NCI-H2107 (cell line): ENCODE measurements at regions not wholly inside any gene's neighbourhood (a gene's known extent, or its start where the extent isn't known, plus 50 kb on each side); places are given as distances from the start of the nearest gene placed in this dataset.
A peak's percentile ranks its signal among the peaks of the same experiment; 100 is the strongest.

ENCODE experiments used
- DNase-seq: peaks from one replicate; lab custom pipeline; 2025; lab: John Stamatoyannopoulos, UW

DNA sequence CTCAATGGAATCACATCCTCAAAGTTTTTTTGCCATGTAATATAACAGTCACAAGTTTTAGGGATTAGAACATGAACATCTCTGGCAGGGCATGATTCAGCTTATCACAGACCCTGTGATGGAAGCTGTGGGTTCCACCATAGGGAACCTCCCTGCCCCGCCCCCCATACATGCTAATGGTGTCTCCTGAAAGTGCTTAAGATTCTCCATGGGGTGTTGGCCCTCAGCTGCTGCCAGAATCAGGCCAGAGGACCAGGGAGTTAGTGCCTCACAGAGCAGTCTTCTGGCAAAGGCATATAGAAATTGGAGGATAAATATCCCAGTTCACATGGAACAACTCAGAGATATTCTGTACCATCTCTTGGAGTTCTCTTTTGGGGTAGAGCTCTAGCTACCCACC, 119.4 kb downstream of the RAB11FIP2 start:
- DNase-seq: no peak

DNA sequence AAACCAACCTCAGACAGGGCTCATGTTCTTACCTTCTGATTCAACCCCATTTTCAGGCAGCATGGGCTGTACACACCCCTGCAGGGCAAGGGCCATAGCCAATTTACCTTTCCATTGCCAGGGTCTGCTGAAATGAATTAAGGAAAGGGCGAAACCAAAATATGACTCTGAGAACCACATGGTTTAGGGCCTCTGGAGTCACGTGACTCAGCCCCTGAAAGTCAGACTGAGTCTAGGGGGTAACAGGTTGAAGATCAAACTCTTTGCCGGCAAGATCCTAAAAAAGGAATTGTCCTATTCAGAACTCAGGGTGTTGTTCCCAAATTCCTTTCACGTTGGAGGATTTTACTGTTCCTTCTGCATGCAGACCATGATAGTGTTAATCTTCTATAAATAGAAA, 118.9 kb downstream of the RAB11FIP2 start:
- no peak for DNase-seq

DNA sequence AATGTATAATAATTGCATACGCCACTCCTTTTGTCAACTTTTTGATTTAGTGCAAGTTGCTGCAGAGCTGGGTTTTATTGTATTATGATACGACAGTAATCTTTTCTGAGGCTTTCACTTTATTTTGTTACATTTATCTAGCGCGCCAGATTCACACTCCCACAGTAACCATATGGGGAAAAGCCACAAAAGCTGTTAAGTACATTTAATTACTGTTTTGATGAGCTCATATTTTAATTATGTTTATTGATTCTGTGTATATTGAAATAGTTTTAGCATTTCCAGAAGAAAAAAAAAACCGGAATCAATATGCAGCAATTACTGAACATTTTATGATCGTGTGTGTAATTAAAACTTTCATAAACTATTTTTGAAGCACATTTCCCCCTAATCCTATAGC, 118.5 kb downstream of the RAB11FIP2 start:
- DNase-seq: no peak

DNA sequence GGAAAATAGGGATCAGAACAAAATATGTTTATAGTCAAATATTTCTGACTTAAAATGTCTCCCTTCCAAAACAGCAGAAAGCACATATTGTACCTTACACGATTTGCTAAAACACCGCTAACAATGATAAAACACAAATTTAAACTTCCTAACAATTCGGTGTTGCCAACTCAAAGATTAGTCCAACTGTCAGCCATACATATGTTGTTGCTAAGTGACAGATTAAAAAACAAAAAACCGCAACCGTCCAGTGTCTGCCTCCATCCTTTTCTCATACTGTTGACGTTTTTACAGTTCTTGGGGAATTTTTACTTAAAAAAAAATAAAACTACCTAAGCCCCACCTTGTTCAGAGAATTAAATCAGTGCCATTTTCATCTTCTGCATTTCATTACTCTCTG, 118.0 kb downstream of the RAB11FIP2 start:
- no peak for DNase-seq

DNA sequence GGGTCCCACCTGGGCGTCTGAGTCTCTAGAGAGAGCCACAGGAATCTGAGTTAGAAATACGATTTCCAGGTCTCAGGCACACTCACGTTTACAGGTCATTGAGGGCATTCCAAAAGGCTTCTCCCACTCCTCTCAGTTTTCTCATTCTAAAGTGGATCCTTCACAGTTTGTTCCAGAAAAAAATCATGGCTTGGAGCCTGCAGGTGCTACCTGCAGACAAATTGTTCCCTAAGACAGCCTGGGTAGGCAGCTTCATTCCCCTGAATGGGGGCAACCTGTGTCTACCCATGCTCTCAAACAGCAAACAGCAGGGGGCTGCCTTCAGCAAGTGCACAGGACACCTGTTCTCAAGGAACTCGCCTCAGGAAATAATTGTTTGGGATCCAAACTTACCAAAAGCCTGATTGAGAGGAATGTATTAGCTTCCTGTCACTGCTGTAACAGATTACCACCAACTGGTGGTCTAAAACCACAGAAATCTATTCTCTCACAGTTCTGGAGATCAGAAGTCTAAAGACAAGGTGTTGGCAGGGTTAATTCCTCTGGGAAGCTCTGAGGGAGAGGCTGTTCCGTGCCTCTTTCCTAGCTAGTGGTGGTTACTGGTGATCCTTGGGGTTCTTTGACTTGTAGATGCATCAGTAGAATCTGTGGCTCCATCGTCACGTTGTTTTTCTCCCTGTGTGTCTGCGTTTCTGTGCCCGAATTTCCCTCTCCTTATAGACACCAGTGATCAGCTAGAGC, 117.2 kb downstream of the RAB11FIP2 start:
- no peak for DNase-seq

DNA sequence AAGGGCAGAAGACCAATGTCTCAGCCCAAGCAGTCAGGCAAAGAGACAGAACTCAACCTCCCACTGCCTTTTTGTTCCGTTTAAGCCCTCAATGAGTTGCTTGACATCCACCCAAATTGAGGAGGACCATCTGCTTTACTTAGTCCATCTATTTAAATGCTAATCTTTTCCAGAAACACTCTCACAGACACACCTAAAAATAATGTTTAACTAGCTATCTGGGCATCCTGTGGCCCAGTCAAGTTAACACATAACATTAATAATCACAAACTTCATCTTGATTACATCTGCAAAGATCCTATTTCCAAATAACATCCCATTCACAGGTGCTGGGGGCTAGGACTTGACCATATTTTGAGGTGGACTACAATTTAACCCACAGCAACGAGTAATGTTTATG, 115.7 kb downstream of the RAB11FIP2 start:
- no peak for DNase-seq

DNA sequence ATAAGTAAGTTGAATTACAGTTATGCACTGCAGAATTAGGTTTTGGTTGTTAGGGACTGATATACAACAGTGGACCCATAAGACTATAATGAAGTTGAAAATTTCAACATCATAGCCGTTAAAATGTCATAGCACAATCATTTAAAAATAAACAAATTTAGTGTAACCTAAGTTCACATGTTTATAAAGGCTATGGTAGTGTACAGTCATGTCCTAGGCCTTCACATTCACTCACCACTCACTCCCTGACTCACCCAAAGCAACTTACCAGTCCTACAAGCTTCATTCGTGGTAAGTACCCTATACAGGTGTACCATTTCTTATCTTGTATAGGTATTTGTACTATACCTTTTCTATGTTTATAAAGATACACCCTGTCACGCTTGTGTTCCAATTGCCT, 113.7 kb downstream of the RAB11FIP2 start:
- DNase-seq: no peak

DNA sequence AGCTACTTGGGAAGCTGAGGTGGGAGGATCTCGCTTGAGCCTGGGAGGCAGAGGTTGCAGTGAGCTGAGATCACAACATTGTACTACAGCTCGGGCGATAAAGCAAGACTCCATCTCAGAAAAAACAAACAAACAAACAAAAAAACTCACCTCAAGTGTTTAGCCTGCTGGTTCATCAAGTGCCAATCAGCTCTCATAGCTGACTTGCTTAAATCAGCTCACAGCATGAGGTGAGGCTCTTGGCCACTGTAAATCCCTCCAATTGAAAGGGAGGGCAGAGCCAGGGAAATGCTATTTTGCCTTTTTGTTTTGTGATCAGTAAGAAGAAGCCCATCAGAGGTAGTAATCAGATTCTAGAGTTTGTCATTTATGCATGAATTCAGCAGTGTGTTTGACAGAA, 112.3 kb downstream of the RAB11FIP2 start:
- DNase-seq: no peak

DNA sequence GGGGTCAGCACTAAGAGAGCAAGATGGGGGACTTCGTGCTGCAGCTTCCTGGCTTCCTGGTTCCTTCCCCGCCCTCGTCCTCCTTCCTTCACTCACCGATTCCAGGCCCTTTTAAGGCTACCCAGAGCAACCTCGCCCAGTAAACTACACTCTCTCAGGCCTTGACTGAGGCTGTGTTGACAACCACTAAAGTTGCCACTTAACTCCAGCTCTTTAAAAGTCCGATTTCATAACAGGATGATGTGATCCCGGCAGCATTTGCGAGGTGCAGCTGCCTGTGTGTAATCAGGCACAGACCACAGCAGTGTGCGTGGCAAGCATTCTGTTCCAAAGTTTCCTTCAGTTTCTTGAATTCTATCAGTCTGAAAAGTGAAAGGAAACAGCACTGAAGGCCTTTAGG, 110.6 kb downstream of the RAB11FIP2 start:
- peak; percentile 2 for DNase-seq

DNA sequence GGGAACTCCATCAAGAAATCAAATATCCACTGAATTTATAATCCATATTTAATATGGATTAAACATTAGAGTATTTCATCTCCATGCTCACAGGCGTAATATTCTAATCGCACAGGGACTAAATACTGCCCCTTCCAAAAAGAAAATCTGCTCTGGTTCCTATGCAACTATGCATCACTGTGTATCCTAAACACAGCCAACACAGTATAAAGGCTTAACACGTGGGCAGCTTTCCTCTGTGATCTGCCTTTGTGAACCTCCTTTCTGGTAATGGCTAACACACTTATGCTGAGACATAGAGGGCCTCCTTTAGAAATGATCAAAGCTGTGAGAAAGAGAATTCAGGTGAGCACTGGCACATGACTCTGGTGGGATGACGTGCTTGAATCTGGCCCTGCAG, 110.2 kb downstream of the RAB11FIP2 start:
- no peak for DNase-seq

DNA sequence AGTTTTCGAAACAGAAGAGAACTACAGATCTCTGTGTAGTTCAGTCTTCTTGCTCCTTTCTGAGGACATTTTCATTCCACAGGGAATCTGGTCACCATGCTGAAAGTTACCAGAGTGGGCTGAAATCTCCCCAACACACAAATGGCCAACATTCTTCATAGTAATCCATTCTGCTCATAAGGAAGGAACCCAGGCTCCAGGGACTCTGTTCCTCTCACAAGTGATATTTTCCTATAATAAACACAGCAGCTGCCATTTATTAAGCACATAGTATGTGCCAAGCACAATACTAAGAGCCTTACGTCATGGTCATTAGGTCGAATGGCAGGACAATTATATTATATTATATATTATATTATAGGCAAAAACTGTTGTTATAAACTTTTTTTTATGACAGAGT, 109.8 kb downstream of the RAB11FIP2 start:
- no peak for DNase-seq

DNA sequence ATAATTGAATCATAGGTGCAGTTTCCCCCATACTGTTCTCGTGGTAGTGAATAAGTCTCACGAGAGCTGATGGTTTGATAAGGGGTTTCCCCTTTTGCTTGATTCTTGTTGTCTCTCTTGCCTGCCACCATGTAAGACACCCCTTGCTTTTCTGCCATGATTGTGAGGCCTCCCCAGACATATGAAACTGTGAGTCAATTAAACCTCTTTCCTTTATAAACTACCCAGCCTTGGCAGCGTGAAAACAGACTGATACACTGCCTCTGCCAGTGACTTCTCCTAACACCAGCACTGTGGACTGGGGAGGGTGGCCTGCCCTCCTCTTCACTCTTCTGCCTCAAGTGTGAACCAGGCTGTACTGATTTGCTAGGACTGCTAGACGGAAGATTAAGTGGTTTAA, 108.6 kb downstream of the RAB11FIP2 start:
- no peak for DNase-seq

DNA sequence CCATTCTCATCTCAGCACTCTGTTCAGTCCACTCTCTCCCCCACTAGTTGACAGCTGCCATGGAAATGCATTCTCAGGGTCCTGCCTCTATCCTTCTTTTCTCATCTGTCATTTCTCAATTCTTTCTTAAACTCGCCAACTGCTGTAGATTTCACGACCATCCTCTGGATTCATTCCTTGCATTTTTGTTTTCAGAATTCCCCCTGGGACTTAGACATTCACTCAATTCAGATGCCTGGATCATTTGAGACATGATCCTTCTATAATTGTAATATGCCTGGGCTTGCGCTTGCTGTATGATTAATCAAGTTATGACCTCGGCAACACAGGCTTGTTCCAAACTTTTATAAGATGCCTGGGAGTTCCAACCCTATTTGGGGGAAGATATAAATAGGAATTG, 104.5 kb downstream of the RAB11FIP2 start:
- DNase-seq: no peak

DNA sequence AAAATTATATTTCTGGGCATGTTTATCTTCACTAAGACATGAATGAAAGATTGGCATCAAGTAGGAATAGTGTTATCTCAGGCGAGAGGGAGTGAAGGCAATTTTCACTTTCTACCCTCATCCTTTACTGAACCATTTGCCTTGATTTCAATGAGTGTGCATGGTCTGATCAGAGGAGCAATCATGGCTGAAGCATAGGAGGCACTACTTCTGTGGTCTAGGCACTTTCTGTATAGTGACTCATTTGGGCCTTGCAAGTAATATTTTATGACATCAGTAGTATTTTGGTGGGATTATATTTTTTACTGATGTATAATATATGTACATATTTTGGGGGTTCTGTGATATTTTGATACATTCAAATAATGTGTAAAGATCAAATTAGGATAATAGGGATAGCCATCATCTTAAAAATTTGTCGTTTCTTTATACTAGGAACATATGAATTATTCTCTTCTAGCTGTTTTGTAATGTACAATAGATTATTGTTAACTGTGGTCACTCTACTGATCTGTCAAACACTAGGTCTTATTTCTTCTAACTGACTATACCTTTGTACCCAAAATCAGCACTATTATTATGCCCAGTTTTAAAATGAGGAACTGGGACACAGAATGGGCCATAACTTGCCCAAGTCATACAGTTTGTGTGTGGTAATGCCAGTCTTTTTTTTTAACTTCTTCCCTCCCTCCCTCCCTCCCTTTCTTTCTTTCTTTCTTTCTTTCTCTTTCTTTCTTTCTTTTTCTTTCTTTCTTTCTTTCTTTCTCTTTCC, 101.9 kb downstream of the RAB11FIP2 start:
- no peak for DNase-seq

DNA sequence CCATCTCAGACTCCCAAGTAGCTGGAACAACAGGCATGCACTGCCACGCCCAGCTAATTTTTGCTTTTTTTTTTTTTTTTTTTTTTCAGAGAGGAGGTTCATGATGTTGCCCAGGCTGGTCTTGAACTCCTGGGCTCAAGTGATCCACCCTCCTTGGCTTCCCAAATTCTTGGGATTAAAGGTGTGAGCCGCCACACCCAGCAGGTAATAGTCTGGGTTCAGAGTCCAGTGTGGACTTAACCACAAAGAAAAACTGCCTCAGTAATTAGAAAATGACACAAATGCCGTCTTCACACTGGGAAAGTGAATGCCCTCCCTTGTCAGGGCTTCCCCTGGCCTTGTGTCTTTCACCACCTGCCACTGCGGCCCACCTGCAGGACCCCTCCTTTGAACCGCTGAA, 101.1 kb downstream of the RAB11FIP2 start:
- DNase-seq: no peak

DNA sequence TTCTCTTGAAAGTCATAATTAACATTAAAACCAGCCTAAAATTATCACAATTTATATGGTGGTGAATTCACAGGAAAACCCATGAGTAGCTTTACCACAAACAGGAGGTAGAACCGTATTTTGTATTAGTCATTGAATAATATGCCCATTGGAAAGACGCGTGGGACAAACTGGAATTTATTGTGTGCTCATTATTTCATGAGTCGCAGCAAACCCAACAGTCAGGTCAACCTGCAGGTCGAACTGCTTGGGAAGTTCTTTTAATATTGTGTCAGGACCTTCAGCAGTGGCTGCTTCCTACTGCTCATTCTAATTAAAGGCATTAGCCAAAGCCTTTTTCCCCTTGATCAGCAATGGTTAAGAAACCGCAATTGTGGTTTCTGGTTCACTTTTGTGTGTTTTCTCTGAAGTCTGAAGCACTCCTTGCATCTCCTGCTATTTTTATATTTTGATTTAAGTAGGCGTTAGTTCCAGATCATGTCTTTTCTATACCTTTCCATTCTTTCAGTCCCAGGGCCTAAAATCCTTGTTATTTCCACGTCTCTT, 100.1 kb downstream of the RAB11FIP2 start:
- no peak for DNase-seq

DNA sequence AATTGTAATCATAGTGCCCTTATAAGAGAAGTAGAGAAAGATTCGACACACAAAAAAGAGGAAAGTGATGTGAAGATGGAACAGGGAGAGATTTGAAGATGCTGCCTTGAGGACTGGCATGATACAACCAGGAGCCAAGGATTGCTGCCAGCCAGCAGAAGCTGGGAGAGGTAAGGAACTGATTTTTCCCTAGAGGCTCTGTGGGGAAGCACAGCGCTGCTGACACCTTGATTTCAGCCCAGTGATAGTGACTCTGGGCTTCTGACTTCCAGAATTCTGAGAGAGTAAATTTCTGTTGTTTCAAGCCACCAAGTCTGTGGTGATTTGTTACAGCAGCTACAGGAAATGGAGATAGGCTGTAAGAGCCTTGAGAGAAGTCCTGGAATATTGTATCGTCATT, 98.2 kb downstream of the RAB11FIP2 start:
- no peak for DNase-seq

DNA sequence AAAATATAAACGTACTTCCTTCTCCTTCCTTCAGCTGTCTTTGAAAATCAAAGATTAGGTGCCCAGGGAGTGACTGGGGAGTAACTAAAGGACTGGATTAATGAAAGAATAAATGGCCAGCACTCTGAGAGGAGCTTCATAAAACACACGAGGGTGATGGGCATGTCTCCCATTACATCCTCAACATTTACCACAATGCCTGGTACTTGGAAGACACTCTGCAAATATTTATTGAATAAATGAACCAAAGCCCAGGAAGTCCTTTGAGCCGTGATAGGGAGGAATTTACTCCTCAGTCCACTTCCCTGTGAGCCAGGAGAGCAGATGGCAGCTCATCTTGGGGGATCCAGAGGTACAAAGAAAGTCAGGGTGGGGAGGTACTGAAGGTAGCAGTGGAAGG, 96.3 kb downstream of the RAB11FIP2 start:
- DNase-seq: no peak
